ENCODE measurements at regions not wholly inside any gene's neighbourhood (a gene's known extent, or its start where the extent isn't known, plus 50 kb on each side); places are given as distances from the start of the nearest gene placed in this dataset.

GRCh38 chr6:47114460-47114859, 72.3 kb upstream of the ADGRF1 start:
- Histone ChIP-seq H3K36me3 (ENCODE audit: insufficient read depth, low read length) (no peaks in the 10 kb centered on the region), H3K4me3 (ENCODE audit: low read length) (no peak overlapping the region), H3K9ac (ENCODE audit: low read depth, low read length) (no peak overlapping the region), H3K9me3 (replicated peaks; ENCODE audit: low read length) (no peaks in the 10 kb centered on the region), H3K4me1 (ENCODE audit: control insufficient read depth, insufficient read depth, low read length) (no peaks in the 10 kb centered on the region), H3K4me2 (ENCODE audit: low read length) (no peak overlapping the region), H3K27me3 (ENCODE audit: control insufficient read depth, insufficient read depth, low read length) (peaks cover 3% of the 10 kb centered on the region)

- Histone ChIP-seq H3K4me2 (ENCODE audit: low read length) (no peak overlapping the region), H3K27me3 (ENCODE audit: control insufficient read depth, insufficient read depth, low read length) (peaks cover 3% of the 10 kb centered on the region), H3K9me3 (replicated peaks; ENCODE audit: low read length) (no peaks in the 10 kb centered on the region), H3K9ac (ENCODE audit: low read depth, low read length) (no peak overlapping the region), H3K4me1 (ENCODE audit: control insufficient read depth, insufficient read depth, low read length) (no peaks in the 10 kb centered on the region), H3K4me3 (ENCODE audit: low read length) (no peak overlapping the region), H3K36me3 (ENCODE audit: insufficient read depth, low read length) (no peaks in the 10 kb centered on the region)
Observed at GRCh38 chr6:47112317-47112716, 70.2 kb upstream of the ADGRF1 start.

- H3K4me2 ChIP-seq (ENCODE audit: low read length) = no peak overlapping the region
- H3K9me3 ChIP-seq (replicated peaks; ENCODE audit: low read length) = no peaks in the 10 kb centered on the region
- H3K9ac ChIP-seq (ENCODE audit: low read depth, low read length) = no peak overlapping the region
- H3K36me3 ChIP-seq (ENCODE audit: insufficient read depth, low read length) = no peaks in the 10 kb centered on the region
- H3K27me3 ChIP-seq (ENCODE audit: control insufficient read depth, insufficient read depth, low read length) = peaks cover 3% of the 10 kb centered on the region
- no peaks in the 10 kb centered on the region for H3K4me1 ChIP-seq (ENCODE audit: control insufficient read depth, insufficient read depth, low read length)
- H3K4me3 ChIP-seq (ENCODE audit: low read length) = no peak overlapping the region
Observed at GRCh38 chr6:47111685-47112084, 69.6 kb upstream of the ADGRF1 start.

GRCh38 chr6:47109281-47109680, 67.1 kb upstream of the ADGRF1 start:
- no peaks in the 10 kb centered on the region for H3K9me3 ChIP-seq (replicated peaks; ENCODE audit: low read length)
- no peak overlapping the region for H3K4me2 ChIP-seq (ENCODE audit: low read length)
- no peak overlapping the region for H3K4me3 ChIP-seq (ENCODE audit: low read length)
- H3K9ac ChIP-seq (ENCODE audit: low read depth, low read length) = no peak overlapping the region
- no peaks in the 10 kb centered on the region for H3K4me1 ChIP-seq (ENCODE audit: control insufficient read depth, insufficient read depth, low read length)
- H3K27me3 ChIP-seq (ENCODE audit: control insufficient read depth, insufficient read depth, low read length) = peaks cover 5% of the 10 kb centered on the region
- H3K36me3 ChIP-seq (ENCODE audit: insufficient read depth, low read length) = no peaks in the 10 kb centered on the region

GRCh38 chr6:47106721-47107197, 64.6 kb upstream of the ADGRF1 start:
- Histone ChIP-seq H3K9me3 (replicated peaks; ENCODE audit: low read length) (no peaks in the 10 kb centered on the region), H3K4me1 (ENCODE audit: control insufficient read depth, insufficient read depth, low read length) (no peaks in the 10 kb centered on the region), H3K36me3 (ENCODE audit: insufficient read depth, low read length) (no peaks in the 10 kb centered on the region), H3K4me3 (ENCODE audit: low read length) (no peak overlapping the region), H3K9ac (ENCODE audit: low read depth, low read length) (no peak overlapping the region), H3K4me2 (ENCODE audit: low read length) (no peak overlapping the region), H3K27me3 (ENCODE audit: control insufficient read depth, insufficient read depth, low read length) (peaks cover 5% of the 10 kb centered on the region)

GRCh38 chr6:47106216-47106615, 64.1 kb upstream of the ADGRF1 start:
- Histone ChIP-seq H3K4me1 (ENCODE audit: control insufficient read depth, insufficient read depth, low read length) (no peaks in the 10 kb centered on the region), H3K4me2 (ENCODE audit: low read length) (no peak overlapping the region), H3K9ac (ENCODE audit: low read depth, low read length) (no peak overlapping the region), H3K9me3 (replicated peaks; ENCODE audit: low read length) (no peaks in the 10 kb centered on the region), H3K4me3 (ENCODE audit: low read length) (no peak overlapping the region), H3K36me3 (ENCODE audit: insufficient read depth, low read length) (no peaks in the 10 kb centered on the region), H3K27me3 (ENCODE audit: control insufficient read depth, insufficient read depth, low read length) (peaks cover 5% of the 10 kb centered on the region)

- H3K4me2 ChIP-seq (ENCODE audit: low read length) = no peak overlapping the region
- H3K27me3 ChIP-seq (ENCODE audit: control insufficient read depth, insufficient read depth, low read length) = peaks cover 5% of the 10 kb centered on the region
- no peaks in the 10 kb centered on the region for H3K4me1 ChIP-seq (ENCODE audit: control insufficient read depth, insufficient read depth, low read length)
- no peak overlapping the region for H3K9ac ChIP-seq (ENCODE audit: low read depth, low read length)
- H3K36me3 ChIP-seq (ENCODE audit: insufficient read depth, low read length) = no peaks in the 10 kb centered on the region
- H3K9me3 ChIP-seq (replicated peaks; ENCODE audit: low read length) = no peaks in the 10 kb centered on the region
- H3K4me3 ChIP-seq (ENCODE audit: low read length) = no peak overlapping the region
Observed at GRCh38 chr6:47105469-47106178, 63.5 kb upstream of the ADGRF1 start.

- H3K9ac ChIP-seq (ENCODE audit: low read depth, low read length) = no peak overlapping the region
- no peak overlapping the region for H3K4me3 ChIP-seq (ENCODE audit: low read length)
- no peaks in the 10 kb centered on the region for H3K4me1 ChIP-seq (ENCODE audit: control insufficient read depth, insufficient read depth, low read length)
- peaks cover 5% of the 10 kb centered on the region for H3K27me3 ChIP-seq (ENCODE audit: control insufficient read depth, insufficient read depth, low read length)
- H3K9me3 ChIP-seq (replicated peaks; ENCODE audit: low read length) = no peaks in the 10 kb centered on the region
- no peak overlapping the region for H3K4me2 ChIP-seq (ENCODE audit: low read length)
- no peaks in the 10 kb centered on the region for H3K36me3 ChIP-seq (ENCODE audit: insufficient read depth, low read length)
Observed at GRCh38 chr6:47103931-47104330, 61.8 kb upstream of the ADGRF1 start.

- H3K4me3 ChIP-seq (ENCODE audit: low read length) = no peak overlapping the region
- no peaks in the 10 kb centered on the region for H3K9me3 ChIP-seq (replicated peaks; ENCODE audit: low read length)
- H3K9ac ChIP-seq (ENCODE audit: low read depth, low read length) = no peak overlapping the region
- no peak overlapping the region for H3K4me2 ChIP-seq (ENCODE audit: low read length)
- H3K4me1 ChIP-seq (ENCODE audit: control insufficient read depth, insufficient read depth, low read length) = no peaks in the 10 kb centered on the region
- peaks cover 5% of the 10 kb centered on the region for H3K27me3 ChIP-seq (ENCODE audit: control insufficient read depth, insufficient read depth, low read length)
- H3K36me3 ChIP-seq (ENCODE audit: insufficient read depth, low read length) = no peaks in the 10 kb centered on the region
Observed at GRCh38 chr6:47102331-47102730, 60.2 kb upstream of the ADGRF1 start.

GRCh38 chr6:47098570-47098993, 56.5 kb upstream of the ADGRF1 start:
- Histone ChIP-seq H3K4me3 (ENCODE audit: low read length) (no peak overlapping the region), H3K9ac (ENCODE audit: low read depth, low read length) (no peak overlapping the region), H3K9me3 (replicated peaks; ENCODE audit: low read length) (no peaks in the 10 kb centered on the region), H3K27me3 (ENCODE audit: control insufficient read depth, insufficient read depth, low read length) (peaks cover 8% of the 10 kb centered on the region), H3K4me2 (ENCODE audit: low read length) (no peak overlapping the region), H3K36me3 (ENCODE audit: insufficient read depth, low read length) (no peaks in the 10 kb centered on the region), H3K4me1 (ENCODE audit: control insufficient read depth, insufficient read depth, low read length) (no peaks in the 10 kb centered on the region)

- no peaks in the 10 kb centered on the region for H3K36me3 ChIP-seq (ENCODE audit: insufficient read depth, low read length)
- H3K4me3 ChIP-seq (ENCODE audit: low read length) = no peak overlapping the region
- no peak overlapping the region for H3K9ac ChIP-seq (ENCODE audit: low read depth, low read length)
- H3K4me2 ChIP-seq (ENCODE audit: low read length) = no peak overlapping the region
- H3K9me3 ChIP-seq (replicated peaks; ENCODE audit: low read length) = no peaks in the 10 kb centered on the region
- peaks cover 8% of the 10 kb centered on the region for H3K27me3 ChIP-seq (ENCODE audit: control insufficient read depth, insufficient read depth, low read length)
- H3K4me1 ChIP-seq (ENCODE audit: control insufficient read depth, insufficient read depth, low read length) = no peaks in the 10 kb centered on the region
Observed at GRCh38 chr6:47097092-47097945, 55.2 kb upstream of the ADGRF1 start.

All from skeletal muscle satellite cell (primary cell).